HG02763 (cell line): ENCODE measurements at regions not wholly inside any gene's neighbourhood (a gene's known extent, or its start where the extent isn't known, plus 50 kb on each side); places are given as distances from the start of the nearest gene placed in this dataset.

Source experiments
- ATAC-seq: cut with Tn5 transposase; IDR thresholded peaks from one replicate; pipeline ENCODE4 v1.9.1; 2021; ENCODE audit warnings: mild to moderate bottlenecking, moderate library complexity; ENCODE audit not compliant: unreplicated experiment

DNA sequence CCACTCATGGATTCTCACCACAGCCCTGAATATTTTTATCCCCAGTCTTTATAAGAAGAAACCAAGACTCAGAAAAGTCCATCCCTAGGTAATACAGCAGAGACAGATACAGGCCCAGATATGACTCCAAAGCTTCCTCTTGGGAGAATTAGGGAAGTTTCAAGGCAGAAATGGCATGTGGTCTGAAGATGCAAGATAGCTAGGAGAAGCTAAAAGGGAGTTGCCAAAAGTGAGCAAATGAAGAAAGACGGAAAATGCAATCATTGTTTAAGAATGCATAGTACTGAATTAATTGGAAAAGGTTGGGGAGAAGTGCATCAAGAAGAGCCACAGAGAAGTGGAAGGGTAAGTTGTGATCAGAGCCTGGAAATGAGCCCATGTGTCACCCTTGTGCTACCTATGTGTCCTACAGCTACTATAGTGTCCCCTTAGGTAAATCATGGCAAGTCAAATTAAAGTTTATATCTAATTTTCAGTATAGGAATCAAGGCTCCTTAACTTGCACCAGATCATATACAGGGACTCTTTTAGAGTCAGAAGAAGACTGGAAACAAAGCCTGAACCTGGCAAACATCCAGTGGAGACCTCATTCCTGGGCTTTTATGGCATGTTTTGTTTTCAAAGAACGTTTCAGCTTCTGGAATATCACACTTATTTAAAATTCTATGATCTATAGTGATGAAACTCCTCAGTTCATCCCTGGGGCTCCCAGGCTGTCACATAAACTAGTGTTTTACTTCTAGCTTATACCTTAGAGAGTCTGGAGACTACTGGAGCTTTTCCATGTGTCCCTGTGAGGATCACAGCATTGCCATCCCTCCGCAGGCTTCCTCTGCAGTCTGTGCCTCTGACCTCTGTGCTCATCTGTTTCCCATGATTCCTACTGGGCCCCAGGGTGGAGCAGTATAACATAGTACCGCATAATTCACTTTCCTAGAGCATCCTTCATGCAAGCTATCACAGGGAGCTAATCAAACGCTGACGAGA lies 189.0 kb upstream of the CDKN3 start:
- ATAC-seq, result no peak

DNA sequence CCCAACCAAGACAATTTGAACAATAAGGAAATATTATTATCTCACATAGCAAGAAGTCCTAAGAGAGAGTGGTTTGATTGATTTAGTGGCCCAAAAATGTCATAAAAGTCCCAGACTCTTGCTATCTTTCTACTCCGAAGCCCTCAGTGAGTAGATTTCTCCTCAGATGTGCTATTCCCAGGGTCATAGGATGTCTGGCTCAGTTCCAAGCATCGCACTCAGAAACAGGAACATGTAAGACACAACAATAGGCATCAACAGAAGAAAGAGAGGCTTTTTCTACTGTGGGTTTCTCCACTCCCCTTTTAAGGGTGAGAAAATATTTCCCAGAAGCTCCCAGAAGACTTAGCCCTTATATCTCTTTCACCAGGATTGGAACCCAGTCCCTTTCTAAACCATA lies 188.1 kb upstream of the CDKN3 start:
- ATAC-seq, result no peak

DNA sequence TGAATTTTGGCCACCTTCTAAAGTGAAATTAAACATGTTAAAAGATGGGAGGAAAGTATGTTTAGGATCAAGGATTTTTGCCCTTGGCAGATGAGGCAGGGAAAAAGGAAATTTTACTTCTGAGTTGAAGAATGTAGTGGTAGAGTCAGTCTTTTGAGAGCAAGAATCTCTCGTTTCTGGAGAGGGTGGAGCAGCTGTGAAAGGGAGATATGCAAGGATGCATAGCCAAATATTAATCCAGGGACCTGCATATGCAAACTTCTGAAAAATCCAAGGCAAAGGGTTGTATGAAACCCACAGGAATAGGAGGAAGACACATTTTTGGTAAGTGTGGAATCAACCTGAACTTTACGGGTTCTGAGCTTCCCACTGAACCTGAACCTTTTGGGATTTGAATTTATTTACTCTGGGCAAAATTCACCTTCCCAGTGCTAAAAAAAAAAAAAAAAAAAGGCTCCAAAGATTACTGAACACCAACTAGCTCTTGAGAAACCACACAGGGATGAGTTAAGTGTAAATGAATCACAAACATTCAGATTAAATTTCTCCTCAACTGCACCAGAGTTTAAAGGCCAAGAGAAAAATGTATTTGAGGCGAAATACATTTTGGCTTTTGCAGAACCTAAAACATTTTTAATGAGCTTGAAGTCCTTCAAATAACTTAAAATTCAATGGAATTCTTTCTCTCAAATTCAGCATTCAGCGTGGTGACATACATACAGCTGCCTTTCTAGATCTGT lies 187.1 kb upstream of the CDKN3 start:
- no peak for ATAC-seq

DNA sequence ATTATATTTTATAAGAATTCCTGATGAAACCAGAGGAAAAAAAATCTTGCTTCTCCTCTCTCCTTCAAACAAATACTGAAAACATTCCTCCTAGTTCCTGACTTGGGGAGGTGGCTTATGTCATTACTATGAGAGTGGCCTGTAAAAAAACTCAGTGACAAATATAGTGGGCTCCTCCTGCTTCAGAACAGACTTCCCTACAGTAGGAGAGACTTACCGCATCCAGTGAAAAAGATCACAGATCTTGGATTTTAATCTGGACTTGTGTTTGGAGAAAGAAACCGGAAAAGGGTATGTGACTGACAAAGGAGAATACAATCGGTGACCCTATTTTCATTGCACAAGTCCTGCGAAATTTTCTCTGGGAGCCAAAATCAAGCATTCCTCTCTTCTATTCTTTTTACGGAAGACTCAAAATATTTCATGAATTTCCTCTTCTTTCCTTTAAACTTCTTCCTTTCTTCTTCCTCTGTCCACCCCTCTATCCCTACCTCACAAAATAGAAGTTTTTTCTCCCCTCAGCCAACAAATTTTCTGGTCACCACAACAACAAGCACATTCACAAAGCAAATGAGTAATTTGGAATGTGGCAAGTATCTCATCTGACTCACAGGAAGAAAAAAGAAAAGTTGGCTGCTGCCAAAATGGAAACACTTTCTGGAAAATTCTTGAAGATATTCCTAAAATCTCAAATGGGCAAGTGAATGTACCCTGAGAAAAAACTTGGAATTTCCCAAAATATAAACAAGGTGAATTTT lies 185.1 kb upstream of the CDKN3 start:
- no peak for ATAC-seq

DNA sequence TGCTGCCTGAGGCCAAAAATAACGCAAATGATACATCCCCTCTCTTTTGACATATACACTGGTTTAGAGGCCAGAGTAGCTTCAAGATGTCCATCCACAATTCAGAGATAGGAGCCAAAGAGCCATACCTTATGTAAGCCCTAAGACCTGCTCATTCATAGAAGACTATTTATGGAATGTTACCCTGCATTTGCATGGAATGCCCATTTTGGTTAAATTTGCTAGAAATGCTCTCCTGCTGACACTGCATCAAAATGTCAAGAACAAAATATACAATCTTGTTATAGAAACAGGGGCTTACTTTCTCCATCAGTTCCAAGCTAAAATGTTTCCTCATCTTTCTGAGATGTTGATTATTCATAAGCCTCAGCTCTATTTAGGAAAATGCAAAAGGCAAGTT lies 183.3 kb upstream of the CDKN3 start:
- ATAC-seq, result no peak

DNA sequence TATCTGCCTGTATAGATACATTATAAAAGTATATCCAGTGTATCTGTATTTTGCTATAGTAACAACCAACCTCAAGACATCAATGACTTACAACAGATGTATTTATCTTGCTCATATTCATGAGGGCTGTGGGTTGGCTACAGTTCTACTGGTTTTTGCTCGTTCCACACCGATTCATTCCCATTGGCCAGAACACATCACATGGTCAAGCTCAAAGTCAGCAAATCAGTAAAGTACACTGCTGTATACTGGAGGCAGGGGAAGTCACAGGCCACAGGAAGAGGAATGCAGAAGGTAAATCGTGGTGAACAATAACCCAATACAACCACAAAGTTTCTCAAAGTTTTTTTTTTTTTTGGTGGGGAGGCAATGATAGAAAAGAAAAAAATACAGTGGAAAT lies 180.0 kb upstream of the CDKN3 start:
- ATAC-seq, result no peak

DNA sequence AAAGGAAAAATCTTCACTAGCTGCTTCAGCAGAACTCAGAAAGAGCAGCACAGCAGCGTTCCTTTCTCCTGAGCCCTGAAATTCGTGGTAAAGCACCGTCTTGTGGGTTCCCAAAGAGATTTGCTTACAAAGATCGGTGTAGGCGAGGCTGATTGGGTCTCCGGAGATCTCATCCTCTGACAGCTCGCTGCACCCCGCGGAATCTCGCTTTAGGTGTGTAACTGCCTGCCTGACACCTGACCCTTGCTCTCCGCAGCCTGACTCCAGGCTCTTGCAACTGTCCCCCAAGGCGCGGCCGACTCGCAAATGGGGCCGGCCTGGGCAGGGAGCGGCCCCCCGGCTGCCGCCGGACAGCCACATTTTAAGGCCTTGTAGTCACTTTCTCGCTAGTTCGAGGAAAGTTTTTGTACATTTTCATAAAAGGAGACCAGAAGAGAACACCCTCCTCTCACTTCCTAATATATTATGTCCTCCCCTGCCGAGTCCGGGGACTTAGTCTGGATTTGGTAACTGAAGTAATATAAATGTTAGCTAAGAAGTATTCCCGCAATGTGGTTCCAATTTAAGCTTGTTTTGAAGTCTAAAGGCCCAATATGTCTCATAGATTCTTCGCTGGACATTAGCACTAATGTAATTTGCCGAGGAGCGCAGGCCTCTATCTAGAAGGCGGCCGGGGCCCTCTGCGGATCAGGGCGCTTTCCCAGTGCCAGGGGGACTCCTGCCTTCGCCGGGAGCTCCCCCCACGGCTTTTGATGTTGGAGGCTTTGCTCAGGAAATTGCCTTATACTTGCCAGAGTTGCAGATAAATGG lies 177.3 kb upstream of the CDKN3 start:
- no peak for ATAC-seq

DNA sequence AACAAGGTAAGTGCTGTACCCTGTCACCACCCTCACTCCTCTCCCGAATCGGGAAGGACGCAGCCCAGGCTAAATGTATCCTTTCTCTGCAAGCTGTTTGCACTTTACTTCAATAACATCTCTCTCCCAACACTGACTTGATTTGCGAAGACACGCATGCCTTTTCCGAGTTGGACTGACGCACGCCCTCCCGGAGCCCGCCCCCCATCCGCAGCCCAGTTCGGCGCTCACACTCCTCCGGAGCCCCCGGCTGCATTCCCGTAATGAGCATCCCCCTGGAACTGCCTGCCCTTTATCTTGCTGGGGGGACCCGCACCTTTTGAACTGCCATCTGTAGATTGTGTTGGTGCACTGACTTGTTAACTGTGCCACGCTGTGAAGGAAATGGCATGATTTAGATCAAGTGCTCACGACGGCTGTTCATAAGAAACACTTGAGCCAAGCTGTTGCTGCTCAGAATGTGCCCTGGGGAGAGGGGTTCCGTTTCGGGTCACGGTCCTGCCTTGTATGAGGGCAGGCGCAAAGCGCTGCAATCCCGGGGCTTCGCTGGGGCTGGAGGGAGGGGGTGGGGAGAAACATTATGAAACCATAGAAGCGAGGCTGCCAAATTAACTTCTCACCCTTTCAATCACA lies 176.6 kb upstream of the CDKN3 start:
- ATAC-seq, result no peak

DNA sequence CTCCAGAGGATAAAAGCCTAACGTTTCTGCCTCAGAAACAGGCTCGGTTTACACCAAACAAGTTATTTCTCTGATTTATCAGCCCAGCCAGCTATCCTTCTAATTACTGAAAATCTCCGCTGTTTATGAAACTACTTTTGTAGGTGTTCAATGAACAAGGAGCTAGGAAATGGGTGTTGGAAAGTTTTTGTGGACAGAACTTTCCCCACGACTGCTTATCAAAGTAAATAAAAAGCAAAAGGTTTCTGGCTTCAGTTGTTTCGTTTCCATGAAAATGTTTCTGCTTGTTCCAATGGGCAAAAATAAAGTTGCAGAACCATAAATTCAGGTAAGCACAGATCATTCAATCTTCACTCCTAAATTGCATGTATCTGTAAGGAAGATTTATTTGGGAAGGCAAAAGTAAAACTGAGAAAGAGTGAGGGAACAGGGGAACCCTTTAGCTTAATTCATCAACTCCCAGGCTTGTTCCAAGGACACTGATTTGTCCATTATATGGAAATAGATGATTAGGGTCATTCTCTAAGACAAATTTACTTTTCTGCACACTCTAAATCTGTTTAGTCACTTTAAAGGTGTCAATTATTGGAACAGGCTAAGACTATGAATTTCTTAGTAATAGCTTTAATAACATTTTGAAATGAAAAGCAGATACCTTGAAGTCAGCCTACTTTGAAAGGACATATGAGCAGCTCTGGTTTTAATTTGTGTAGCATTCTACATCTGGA lies 175.9 kb upstream of the CDKN3 start:
- no peak for ATAC-seq

DNA sequence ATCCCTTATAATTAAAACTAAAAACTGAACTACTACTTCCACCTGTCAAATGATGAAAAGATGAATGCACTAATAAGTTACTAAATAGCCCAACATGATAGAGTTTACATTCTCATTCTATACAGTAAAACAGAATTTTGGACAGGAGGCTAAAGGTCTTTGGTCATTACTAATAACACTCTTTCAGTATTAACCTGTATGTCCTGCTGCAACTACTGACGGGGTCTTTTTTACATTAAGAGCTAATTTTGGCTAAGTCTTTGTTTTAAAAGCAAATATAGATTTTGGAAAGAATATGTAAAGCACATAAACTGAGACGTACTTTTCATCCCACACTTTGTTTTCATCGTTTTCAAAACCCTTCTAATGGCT lies 175.4 kb upstream of the CDKN3 start:
- no peak for ATAC-seq

DNA sequence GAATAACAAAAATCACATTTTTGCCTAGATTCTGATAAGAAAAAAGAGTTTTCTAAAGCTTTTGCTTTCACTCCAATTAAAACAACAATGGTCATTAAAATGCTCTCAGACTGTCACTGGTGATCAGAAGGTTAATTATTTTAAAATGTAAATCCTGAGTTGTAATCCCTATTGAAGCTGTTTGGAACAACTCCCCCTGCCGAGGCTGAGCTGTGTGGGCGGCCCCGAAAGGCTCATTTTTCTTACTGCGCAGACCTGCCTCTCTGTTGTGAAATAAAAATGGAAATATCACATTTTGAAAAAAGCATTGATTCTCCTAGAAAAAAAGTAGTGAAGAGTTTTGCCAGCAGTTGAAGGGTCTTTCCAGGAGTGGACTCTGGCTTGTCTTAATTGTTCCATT lies 174.8 kb upstream of the CDKN3 start:
- ATAC-seq, result no peak

DNA sequence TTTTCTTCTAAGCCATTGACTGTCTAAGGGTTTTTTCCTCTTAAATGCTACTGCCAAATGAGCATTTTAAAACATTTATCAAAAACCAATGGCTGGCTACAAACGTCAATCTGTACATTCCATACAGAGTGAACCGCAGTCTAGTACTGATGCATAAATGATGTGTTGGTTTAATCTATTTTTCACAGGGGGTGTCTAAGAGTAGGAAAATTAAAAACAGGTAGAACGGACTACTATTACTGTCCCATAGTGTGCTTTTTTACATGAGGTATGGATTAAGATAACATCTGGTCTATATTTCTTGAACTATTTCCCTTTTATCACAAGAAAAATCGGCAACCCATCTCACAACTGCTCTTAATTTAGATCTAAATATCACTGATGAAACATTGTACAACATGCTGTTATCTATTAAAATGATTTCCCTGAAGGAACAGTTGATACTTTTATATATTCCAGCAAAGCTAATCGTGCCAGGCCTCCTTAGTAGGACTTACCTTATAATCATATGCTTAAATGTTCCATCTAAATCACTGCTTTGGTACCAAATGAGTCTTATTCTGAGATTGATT lies 172.9 kb upstream of the CDKN3 start:
- ATAC-seq, result no peak

DNA sequence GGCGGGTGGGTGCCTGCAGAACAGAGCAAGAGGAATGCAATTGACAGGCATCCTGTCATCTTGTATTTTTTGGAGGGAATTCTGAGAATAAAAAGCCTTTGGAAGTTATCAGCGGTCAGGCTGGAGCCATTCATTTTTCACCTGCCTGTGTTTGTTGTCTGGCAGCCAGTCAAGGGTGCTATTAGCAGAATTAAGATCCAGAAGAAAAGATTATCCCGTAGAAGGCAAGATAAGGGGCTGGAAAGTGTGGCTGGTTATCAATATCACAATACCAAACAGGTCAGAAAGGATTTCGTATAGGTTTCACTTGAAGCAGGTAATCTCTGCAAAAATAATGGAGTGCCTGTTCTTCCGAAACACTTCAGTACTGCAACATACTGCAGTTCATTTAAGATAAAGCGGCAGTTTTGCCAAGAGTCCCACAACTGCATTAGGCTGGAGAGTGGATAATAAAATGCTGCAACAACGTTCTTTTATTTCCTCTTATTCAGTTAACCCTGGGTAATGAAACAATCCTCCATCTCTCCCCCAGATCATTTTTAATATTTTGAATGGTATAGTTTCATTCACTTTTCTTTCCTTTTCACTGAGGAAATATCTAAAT lies 171.2 kb upstream of the CDKN3 start:
- no peak for ATAC-seq

DNA sequence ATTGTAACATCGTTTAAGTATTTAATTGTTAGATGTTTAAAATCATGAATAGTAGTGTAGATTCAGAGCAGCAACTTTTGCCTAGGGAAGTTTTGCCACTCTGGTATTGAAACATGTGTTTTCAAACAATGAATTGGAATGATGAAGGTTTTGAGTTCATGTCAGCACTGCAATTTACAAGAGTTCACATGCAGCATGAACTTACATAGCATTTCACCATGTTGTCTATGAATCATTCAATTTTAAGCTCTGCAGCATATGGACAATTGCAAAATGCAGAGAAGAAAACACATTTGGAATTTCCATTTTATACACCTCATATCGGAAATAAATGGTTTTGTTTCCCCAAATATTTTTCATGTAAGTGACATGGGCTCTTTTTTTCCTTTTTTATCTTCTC lies 170.7 kb upstream of the CDKN3 start:
- no peak for ATAC-seq

DNA sequence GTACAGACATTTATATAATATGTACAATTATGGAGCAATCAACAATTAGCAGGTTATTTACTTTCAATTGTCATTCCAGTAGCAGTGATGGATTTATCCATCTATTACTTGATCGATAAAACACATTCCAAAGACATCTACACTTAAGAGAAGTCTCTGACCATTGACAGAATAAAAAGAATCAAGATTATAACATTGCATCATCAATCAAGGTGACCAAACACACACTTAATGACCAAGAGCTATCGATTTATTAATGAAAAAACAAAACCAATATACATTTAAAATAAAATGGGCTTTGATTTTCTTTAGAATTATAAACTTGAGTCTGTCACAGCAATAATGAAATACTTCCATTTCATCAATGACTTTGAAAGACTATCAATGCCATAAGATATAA lies 170.2 kb upstream of the CDKN3 start:
- no peak for ATAC-seq

DNA sequence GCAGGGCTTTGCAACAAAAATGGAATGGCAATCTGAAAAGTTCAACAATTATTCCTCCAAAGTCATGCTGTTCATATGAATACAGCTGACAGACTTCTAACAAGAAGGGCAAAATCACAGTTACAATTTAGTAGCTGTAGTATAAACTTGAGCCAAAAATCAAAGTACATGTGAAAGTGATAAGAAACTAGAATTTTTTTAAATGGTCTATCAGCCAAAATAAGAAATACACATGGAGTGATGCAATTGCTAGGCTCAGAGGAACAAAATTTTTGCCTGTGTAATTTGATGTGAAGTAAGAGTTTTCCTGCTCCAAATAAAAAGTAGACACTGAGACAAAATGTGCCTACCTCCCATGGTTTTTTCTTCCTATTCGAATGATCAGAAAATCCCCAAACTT lies 167.7 kb upstream of the CDKN3 start:
- ATAC-seq, result no peak

DNA sequence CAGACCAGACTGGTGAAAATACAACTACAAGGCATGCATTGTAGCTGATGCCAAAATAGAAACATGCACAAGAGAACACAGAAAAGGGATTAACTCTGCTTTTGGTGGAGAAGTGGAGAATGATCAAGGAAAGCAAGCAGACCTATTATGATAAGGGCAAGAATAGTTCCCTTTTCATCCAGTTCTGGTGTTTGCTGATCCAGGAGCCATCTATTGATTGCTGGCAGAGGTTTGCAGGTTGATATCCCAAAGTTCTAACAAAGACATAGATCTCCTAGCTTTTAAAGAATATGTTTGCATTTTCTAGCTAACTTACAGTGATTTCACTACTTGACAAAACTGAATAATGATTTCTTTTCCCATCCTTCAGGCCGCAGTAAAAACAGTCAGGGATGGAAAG lies 166.2 kb upstream of the CDKN3 start:
- ATAC-seq, result no peak

DNA sequence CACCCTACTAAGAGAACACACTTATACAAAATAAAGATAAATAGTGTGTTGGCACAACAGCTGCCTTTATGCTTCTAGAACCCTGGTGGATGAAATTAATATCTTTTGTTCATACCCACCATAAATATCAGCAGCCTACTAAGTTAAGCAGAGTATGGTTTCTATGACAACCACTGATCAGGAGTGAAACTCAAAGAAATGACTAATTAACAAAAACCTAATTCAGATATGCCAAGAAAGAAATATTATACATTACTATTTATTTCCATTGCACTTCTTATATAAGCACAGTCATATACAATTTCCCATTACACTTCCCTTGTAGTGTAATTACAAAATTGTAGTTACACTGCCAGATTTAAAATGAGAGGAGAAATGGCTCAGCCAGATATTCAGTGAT lies 164.1 kb upstream of the CDKN3 start:
- no peak for ATAC-seq

DNA sequence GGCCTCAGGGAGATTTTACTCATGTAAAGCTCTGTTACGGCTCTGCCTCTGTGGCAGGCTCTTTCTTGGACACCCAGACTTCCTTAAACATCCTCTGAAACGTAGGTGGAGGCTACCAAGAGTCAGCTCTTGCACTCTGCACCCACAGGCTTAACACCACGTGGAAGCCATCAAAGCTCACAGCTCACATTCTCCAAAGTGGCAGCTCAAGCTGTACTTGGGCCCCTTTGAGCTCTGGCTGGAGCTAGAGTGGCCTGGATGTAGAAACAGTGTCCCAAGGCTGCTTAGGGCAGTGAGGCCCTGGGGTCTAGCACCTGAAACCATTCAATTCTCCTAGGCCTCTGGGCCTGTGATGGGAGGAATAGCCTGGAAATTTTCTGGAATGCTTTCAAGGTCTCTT lies 155.3 kb upstream of the CDKN3 start:
- no peak for ATAC-seq
